ENCODE measurements at regions not wholly inside any gene's neighbourhood (a gene's known extent, or its start where the extent isn't known, plus 50 kb on each side); places are given as distances from the start of the nearest gene placed in this dataset.
"Not testable (repeated sequence)": the region's sequence is repeated elsewhere in the genome, so short reads cannot be mapped to it uniquely, and the experiment has no call there.

- no peaks in the 10 kb centered on the region for H3K36me3 ChIP-seq
- no peaks in the 10 kb centered on the region for H3K4me1 ChIP-seq
- H3K27ac ChIP-seq, result no peak overlapping the region
- no peak overlapping the region for H3K4me3 ChIP-seq
- intact Hi-C loops (cut with DNase I; ENCODE audit: low total_unique reads), result no loop called here
- H3K9me3 ChIP-seq, result no peaks in the 10 kb centered on the region
- no peak for DNase-seq
- TF ChIP-seq CTCF (IDR thresholded peaks at IDR 0.05), result no peak
- H3K27me3 ChIP-seq, result no peaks in the 10 kb centered on the region
These were observed 137.8 kb upstream of the LRATD1 start for GRCh38 chr2:14494759-14495158.

- H3K27ac ChIP-seq, result no peak overlapping the region
- H3K27me3 ChIP-seq, result no peaks in the 10 kb centered on the region
- H3K4me1 ChIP-seq, result no peaks in the 10 kb centered on the region
- DNase-seq, result no peak
- H3K4me3 ChIP-seq, result no peak overlapping the region
- TF ChIP-seq CTCF (IDR thresholded peaks at IDR 0.05), result no peak
- no peaks in the 10 kb centered on the region for H3K36me3 ChIP-seq
- intact Hi-C loops (cut with DNase I; ENCODE audit: low total_unique reads), result no loop called here
- no peaks in the 10 kb centered on the region for H3K9me3 ChIP-seq
These were observed 131.5 kb upstream of the LRATD1 start for GRCh38 chr2:14501061-14501460.

- H3K36me3 ChIP-seq; H3K27me3 ChIP-seq; DNase-seq; intact Hi-C loops (cut with DNase I; ENCODE audit: low total_unique reads); H3K4me1 ChIP-seq; H3K27ac ChIP-seq; H3K9me3 ChIP-seq; H3K4me3 ChIP-seq: not testable (repeated sequence)
These were observed 125.6 kb upstream of the LRATD1 start for GRCh38 chr2:14506955-14507354.

GRCh38 chr2:14511541-14511940, 121.0 kb upstream of the LRATD1 start:
- DNase-seq, result no peak
- H3K36me3 ChIP-seq, result no peaks in the 10 kb centered on the region
- H3K27me3 ChIP-seq, result no peaks in the 10 kb centered on the region
- no peak for TF ChIP-seq CTCF (IDR thresholded peaks at IDR 0.05)
- H3K4me1 ChIP-seq, result no peaks in the 10 kb centered on the region
- H3K27ac ChIP-seq, result no peak overlapping the region
- no peak overlapping the region for H3K4me3 ChIP-seq
- intact Hi-C loops (cut with DNase I; ENCODE audit: low total_unique reads), result no loop called here
- no peaks in the 10 kb centered on the region for H3K9me3 ChIP-seq

- Histone ChIP-seq H3K36me3 (no peaks in the 10 kb centered on the region), H3K4me3 (no peak overlapping the region), H3K27ac (no peak overlapping the region), H3K9me3 (no peaks in the 10 kb centered on the region), H3K4me1 (no peaks in the 10 kb centered on the region), H3K27me3 (no peaks in the 10 kb centered on the region)
- no peak for DNase-seq
- intact Hi-C loops (cut with DNase I; ENCODE audit: low total_unique reads), result no loop called here
- TF ChIP-seq CTCF (IDR thresholded peaks at IDR 0.05), result no peak
These were observed 118.6 kb upstream of the LRATD1 start for GRCh38 chr2:14513903-14514302.

GRCh38 chr2:14516844-14517243, 115.7 kb upstream of the LRATD1 start:
- intact Hi-C loops (cut with DNase I; ENCODE audit: low total_unique reads), result no loop called here
- no peak overlapping the region for H3K4me3 ChIP-seq
- no peaks in the 10 kb centered on the region for H3K36me3 ChIP-seq
- no peak for TF ChIP-seq CTCF (IDR thresholded peaks at IDR 0.05)
- no peaks in the 10 kb centered on the region for H3K9me3 ChIP-seq
- no peak for DNase-seq
- no peaks in the 10 kb centered on the region for H3K4me1 ChIP-seq
- no peaks in the 10 kb centered on the region for H3K27me3 ChIP-seq
- no peak overlapping the region for H3K27ac ChIP-seq

Measured in tibial artery (tissue), 4 donors.